ENCODE measurements at regions not wholly inside any gene's neighbourhood (a gene's known extent, or its start where the extent isn't known, plus 50 kb on each side); places are given as distances from the start of the nearest gene placed in this dataset.

- intact Hi-C loops (cut with DNase I; ENCODE audit: low total_unique reads), result no loop called here
- 81 to 95% methylated on average over 3 of the region's 3 CpGs for WGBS, 2 donors
- DNase-seq (ENCODE audit: low spot score in 2 of 2), result no peak
- TF ChIP-seq POLR2A (IDR thresholded peaks at IDR 0.05) (no peak), CTCF (IDR thresholded peaks at IDR 0.05) (no peak)
- no peak overlapping the region for H3K4me3 ChIP-seq (ENCODE audit: low read depth, poor library complexity, severe bottlenecking)
These were observed 65.0 kb upstream of the ABL1 start for GRCh38 chr9:130770093-130770492.

- H3K4me3 ChIP-seq (ENCODE audit: low read depth, poor library complexity, severe bottlenecking), result no peak overlapping the region
- TF ChIP-seq POLR2A (IDR thresholded peaks at IDR 0.05), result no peak
- TF ChIP-seq CTCF (IDR thresholded peaks at IDR 0.05), result no peak
- WGBS, 2 donors, result 67 to 73% methylated on average over 2 of the region's 2 CpGs
- intact Hi-C loops (cut with DNase I; ENCODE audit: low total_unique reads), result no loop called here
- DNase-seq (ENCODE audit: low spot score in 2 of 2), result no peak
These were observed 64.2 kb upstream of the ABL1 start for GRCh38 chr9:130770679-130771442.

GRCh38 chr9:130772185-130772584, 62.9 kb upstream of the ABL1 start:
- WGBS, 2 donors, result 80 to 90% methylated on average over 3 of the region's 3 CpGs
- no peak for DNase-seq (ENCODE audit: low spot score in 2 of 2)
- intact Hi-C loops (cut with DNase I; ENCODE audit: low total_unique reads), result no loop called here
- no peak for TF ChIP-seq POLR2A (IDR thresholded peaks at IDR 0.05)
- H3K4me3 ChIP-seq (ENCODE audit: low read depth, poor library complexity, severe bottlenecking), result no peak overlapping the region

GRCh38 chr9:130774183-130774582, 60.9 kb upstream of the ABL1 start:
- intact Hi-C loops (cut with DNase I; ENCODE audit: low total_unique reads), result no loop called here
- DNase-seq (ENCODE audit: low spot score in 2 of 2), result no peak
- WGBS, 2 donors, result 81 to 83% methylated on average over 3 of the region's 3 CpGs
- no peak overlapping the region for H3K4me3 ChIP-seq (ENCODE audit: low read depth, poor library complexity, severe bottlenecking)
- no peak for TF ChIP-seq CTCF (IDR thresholded peaks at IDR 0.05)
- TF ChIP-seq POLR2A (IDR thresholded peaks at IDR 0.05), result no peak

GRCh38 chr9:130775336-130775991, 59.6 kb upstream of the ABL1 start:
- intact Hi-C loops (cut with DNase I; ENCODE audit: low total_unique reads), result no loop called here
- 94% methylated on average over 5 of the region's 5 CpGs for WGBS, 2 donors
- H3K4me3 ChIP-seq (ENCODE audit: low read depth, poor library complexity, severe bottlenecking), result no peak overlapping the region
- no peak for TF ChIP-seq CTCF (IDR thresholded peaks at IDR 0.05)
- no peak for TF ChIP-seq POLR2A (IDR thresholded peaks at IDR 0.05)
- DNase-seq (ENCODE audit: low spot score in 2 of 2), result no peak

- WGBS, 2 donors, result 55 to 61% methylated on average over 9 of the region's 9 CpGs
- TF ChIP-seq POLR2A (IDR thresholded peaks at IDR 0.05) (no peak), CTCF (IDR thresholded peaks at IDR 0.05) (no peak)
- intact Hi-C loops (cut with DNase I; ENCODE audit: low total_unique reads), result no loop called here
- no peak for DNase-seq (ENCODE audit: low spot score in 2 of 2)
- H3K4me3 ChIP-seq (ENCODE audit: low read depth, poor library complexity, severe bottlenecking), result no peak overlapping the region
These were observed 55.8 kb upstream of the ABL1 start for GRCh38 chr9:130779153-130779855.

Measured in lower leg skin (tissue), 4 donors.